Cardiac muscle cell (in vitro differentiated cells and primary cell): ENCODE measurements at regions not wholly inside any gene's neighbourhood (a gene's known extent, or its start where the extent isn't known, plus 50 kb on each side); places are given as distances from the start of the nearest gene placed in this dataset.
A peak's percentile ranks its signal among the peaks of the same experiment; 100 is the strongest.

Source experiments
- DNase-seq, 2 donors: peaks; one replicate each; pipeline versions ENCODE4 v3.0.0 to v3.0.0-alpha.2; 2010 to 2017; ENCODE audit warnings: low read depth in 1 of 2, low spot score in 1 of 2
- H3K27ac ChIP-seq: fragments of 200-600 bp; sonication (generic); 2 replicates; pipeline ENCODE4 v1.5.1; 2016
- H3K27me3 ChIP-seq: fragments of 200-600 bp; sonication (generic); 2 replicates; pipeline ENCODE4 v1.6.0; 2016; ENCODE audit warnings: control low read depth
- H3K36me3 ChIP-seq: fragments of 200-600 bp; sonication (generic); 2 replicates; pipeline ENCODE4 v1.5.1; 2016; ENCODE audit warnings: control low read depth
- H3K4me1 ChIP-seq: fragments of 200-600 bp; sonication (generic); 2 replicates; pipeline ENCODE4 v1.8.1; 2017; ENCODE audit warnings: low read depth, mild to moderate bottlenecking, mixed run types
- H3K4me3 ChIP-seq: fragments of 200-600 bp; sonication (generic); 2 replicates; pipeline ENCODE4 v1.5.1; 2016; ENCODE audit warnings: mild to moderate bottlenecking
- H3K9me3 ChIP-seq: fragments of 200-600 bp; sonication (generic); 2 replicates; pipeline ENCODE4 v1.5.1; 2017; ENCODE audit warnings: low read depth, mild to moderate bottlenecking, control low read depth
- TF ChIP-seq, protein P1 (sequence below): IDR thresholded peaks from 2 replicates; pipeline ENCODE4 v1.5.1; 2012; ENCODE audit warnings: low read depth, mild to moderate bottlenecking, low read length

DNA sequence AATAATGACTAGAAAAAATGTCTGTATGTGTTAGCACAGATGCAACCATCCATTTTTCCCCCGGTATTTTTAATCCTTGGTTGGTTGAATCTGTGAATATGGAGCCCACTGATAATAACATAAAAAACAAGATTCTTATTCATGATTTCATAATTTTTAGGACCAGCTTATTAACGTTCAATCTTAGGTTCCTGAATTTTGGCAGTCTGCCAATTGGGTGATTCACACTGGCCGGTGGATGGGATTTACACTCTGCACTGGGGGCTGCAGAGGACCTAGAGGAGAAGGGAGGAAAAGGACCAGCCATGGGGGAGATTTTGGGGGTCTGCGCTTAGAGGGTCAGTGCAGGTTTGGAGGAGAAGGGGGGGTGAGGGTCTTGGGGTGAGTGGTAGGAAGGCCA lies 327.9 kb downstream of the ACTR3B start:
- H3K4me1 ChIP-seq: no peaks in the 10 kb centered on the region
- no peak for DNase-seq
- no peaks in the 10 kb centered on the region for H3K27me3 ChIP-seq
- no peaks in the 10 kb centered on the region for H3K9me3 ChIP-seq
- no peak overlapping the region for H3K4me3 ChIP-seq
- H3K36me3 ChIP-seq: no peaks in the 10 kb centered on the region
- TF ChIP-seq, protein P1, sequence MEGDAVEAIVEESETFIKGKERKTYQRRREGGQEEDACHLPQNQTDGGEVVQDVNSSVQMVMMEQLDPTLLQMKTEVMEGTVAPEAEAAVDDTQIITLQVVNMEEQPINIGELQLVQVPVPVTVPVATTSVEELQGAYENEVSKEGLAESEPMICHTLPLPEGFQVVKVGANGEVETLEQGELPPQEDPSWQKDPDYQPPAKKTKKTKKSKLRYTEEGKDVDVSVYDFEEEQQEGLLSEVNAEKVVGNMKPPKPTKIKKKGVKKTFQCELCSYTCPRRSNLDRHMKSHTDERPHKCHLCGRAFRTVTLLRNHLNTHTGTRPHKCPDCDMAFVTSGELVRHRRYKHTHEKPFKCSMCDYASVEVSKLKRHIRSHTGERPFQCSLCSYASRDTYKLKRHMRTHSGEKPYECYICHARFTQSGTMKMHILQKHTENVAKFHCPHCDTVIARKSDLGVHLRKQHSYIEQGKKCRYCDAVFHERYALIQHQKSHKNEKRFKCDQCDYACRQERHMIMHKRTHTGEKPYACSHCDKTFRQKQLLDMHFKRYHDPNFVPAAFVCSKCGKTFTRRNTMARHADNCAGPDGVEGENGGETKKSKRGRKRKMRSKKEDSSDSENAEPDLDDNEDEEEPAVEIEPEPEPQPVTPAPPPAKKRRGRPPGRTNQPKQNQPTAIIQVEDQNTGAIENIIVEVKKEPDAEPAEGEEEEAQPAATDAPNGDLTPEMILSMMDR: no peak
- no peak overlapping the region for H3K27ac ChIP-seq

DNA sequence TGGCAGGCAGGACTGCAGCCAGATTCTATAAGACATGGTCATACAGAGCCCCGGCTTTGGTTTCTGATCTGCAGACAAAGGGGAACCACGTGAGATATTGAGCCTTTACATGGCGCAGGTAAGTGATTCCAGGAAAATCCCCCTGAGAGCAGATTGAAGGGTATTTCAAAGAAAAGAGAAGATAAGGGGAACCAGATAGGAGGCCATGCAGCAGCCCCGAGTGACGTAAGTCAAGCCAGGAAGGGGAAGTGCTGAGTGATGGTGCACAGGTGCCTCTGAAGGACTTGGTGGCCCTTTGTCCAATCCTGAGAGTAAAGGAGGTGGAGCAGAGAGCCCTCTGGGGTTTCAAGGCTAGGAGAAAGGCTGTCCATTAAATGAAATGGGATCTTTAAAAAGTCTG lies 329.0 kb downstream of the ACTR3B start:
- H3K4me3 ChIP-seq: no peak overlapping the region
- no peaks in the 10 kb centered on the region for H3K36me3 ChIP-seq
- H3K27ac ChIP-seq: no peak overlapping the region
- DNase-seq: peak in 1 of 2 donors; percentile 10
- TF ChIP-seq, protein P1: no peak
- H3K4me1 ChIP-seq: no peaks in the 10 kb centered on the region
- H3K27me3 ChIP-seq: no peaks in the 10 kb centered on the region
- H3K9me3 ChIP-seq: no peaks in the 10 kb centered on the region

DNA sequence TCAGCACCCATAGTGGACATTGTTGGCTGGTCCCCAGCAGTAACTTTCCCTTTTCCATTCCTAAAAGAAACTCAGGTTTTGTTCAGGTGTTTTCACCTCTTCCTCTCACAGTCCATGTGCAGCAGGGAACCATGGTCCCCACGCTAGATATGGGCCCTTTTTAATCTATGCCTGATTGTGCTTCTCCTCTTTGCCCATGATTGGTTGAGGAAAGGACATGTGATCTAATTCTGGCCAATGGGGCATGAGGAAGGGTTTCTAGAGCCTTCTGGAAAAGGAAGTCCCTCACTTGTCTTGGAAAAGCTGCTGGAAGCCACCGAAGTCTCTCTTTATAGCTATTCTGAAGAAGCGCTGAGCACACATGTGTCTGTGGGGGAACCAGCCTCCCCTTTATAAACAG lies 330.7 kb downstream of the ACTR3B start:
- Histone ChIP-seq H3K27ac (no peak overlapping the region), H3K9me3 (no peaks in the 10 kb centered on the region), H3K36me3 (no peaks in the 10 kb centered on the region), H3K4me1 (no peaks in the 10 kb centered on the region), H3K27me3 (no peaks in the 10 kb centered on the region), H3K4me3 (no peak overlapping the region)
- no peak for DNase-seq
- TF ChIP-seq, protein P1: no peak

DNA sequence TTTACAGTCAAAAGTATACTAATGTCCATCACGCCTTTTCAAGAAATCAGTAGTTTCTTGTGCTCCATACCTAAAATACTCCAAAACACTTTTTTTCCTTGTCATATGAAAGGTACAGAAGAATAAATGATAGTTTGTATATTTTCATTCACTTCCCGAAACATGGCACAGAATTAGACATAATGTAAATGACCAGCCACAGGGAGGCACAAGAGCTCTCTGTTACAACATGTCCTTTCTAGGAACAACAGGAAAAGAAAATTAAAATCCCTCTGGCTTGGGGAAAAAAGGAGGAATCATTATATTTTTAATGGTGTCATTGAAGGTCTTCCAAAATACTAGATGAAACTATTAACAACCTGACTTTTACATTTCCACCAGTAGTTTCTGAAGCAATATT lies 331.2 kb downstream of the ACTR3B start:
- no peaks in the 10 kb centered on the region for H3K36me3 ChIP-seq
- H3K4me1 ChIP-seq: no peaks in the 10 kb centered on the region
- TF ChIP-seq, protein P1: no peak
- H3K27me3 ChIP-seq: no peaks in the 10 kb centered on the region
- no peak overlapping the region for H3K27ac ChIP-seq
- no peak for DNase-seq
- no peak overlapping the region for H3K4me3 ChIP-seq
- H3K9me3 ChIP-seq: no peaks in the 10 kb centered on the region

DNA sequence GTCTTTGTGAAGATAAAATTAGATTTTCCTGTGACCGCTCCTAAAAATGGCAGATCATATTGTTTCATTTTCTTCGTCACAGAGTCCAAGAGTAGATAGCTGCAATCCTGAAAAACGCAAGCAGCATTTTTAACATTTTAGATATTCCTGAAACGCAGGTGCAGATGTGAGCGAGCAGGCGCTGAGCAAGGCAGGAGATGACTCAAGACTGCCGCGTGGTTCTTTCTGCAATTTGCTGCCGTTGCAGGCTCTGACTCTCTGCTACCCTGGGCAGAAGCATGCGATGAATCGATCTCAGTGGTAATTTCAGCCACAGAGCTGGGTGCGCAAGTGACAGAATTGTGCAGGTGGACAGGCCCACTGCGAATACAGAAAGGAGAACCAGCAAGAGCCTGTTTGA lies 331.9 kb downstream of the ACTR3B start:
- H3K9me3 ChIP-seq: no peaks in the 10 kb centered on the region

More for the DNA sequence above, 331.9 kb downstream of the ACTR3B start:
- Histone ChIP-seq H3K4me1 (no peaks in the 10 kb centered on the region), H3K27ac (no peak overlapping the region), H3K27me3 (no peaks in the 10 kb centered on the region), H3K4me3 (no peak overlapping the region), H3K36me3 (no peaks in the 10 kb centered on the region)
- DNase-seq: no peak
- TF ChIP-seq, protein P1: no peak
